ENCODE measurements at regions not wholly inside any gene's neighbourhood (a gene's known extent, or its start where the extent isn't known, plus 50 kb on each side); places are given as distances from the start of the nearest gene placed in this dataset.

GRCh38 chr9:95592931-95593330 is 76.2 kb upstream of the PTCH1 start:
- DNase-seq (ENCODE audit: low read depth, low spot score) (no peak), ATAC-seq (no peak), FAIRE-seq (no peak)
- H3K4me3 ChIP-seq: no peak overlapping the region
- H3K4me1 ChIP-seq (ENCODE audit: control insufficient read depth, insufficient read depth, low read length): no peaks in the 10 kb centered on the region
- no peaks in the 10 kb centered on the region for H3K79me2 ChIP-seq (ENCODE audit: control insufficient read depth, insufficient read depth, low read length)
- TF ChIP-seq SREBF1 (IDR thresholded peaks at IDR 0.05; ENCODE audit: low read length) (no peak), HDGF (IDR thresholded peaks at IDR 0.05) (no peak), ZNF217 (IDR thresholded peaks at IDR 0.05) (no peak), ATF7 (IDR thresholded peaks at IDR 0.05; ENCODE audit: low read depth) (no peak), ETV6 (conservative IDR thresholded peaks at IDR 0.05 in 1 of 2, IDR thresholded peaks at IDR 0.05 in 1 of 2; ENCODE audit: borderline replicate concordance in 1 of 2, low read depth in 1 of 2) (no peak), HDAC2 (IDR thresholded peaks at IDR 0.05) (no peak), NR2F1 (conservative IDR thresholded peaks at IDR 0.05) (no peak), CBFB (IDR thresholded peaks at IDR 0.05; ENCODE audit: low read depth) (no peak), MTA2 (IDR thresholded peaks at IDR 0.05; ENCODE audit: low read depth) (no peak), NBN (IDR thresholded peaks at IDR 0.05) (no peak), NFYB (IDR thresholded peaks at IDR 0.05; ENCODE audit: insufficient read depth, low read depth, low read length) (no peak), E4F1 (IDR thresholded peaks at IDR 0.05; ENCODE audit: borderline replicate concordance, partially characterized antibody) (no peak), YBX1 (IDR thresholded peaks at IDR 0.05) (no peak), KDM1A (IDR thresholded peaks at IDR 0.05; ENCODE audit: borderline replicate concordance) (no peak), ZNF24 (IDR thresholded peaks at IDR 0.05) (no peak)
- TF ChIP-seq, protein P1, sequence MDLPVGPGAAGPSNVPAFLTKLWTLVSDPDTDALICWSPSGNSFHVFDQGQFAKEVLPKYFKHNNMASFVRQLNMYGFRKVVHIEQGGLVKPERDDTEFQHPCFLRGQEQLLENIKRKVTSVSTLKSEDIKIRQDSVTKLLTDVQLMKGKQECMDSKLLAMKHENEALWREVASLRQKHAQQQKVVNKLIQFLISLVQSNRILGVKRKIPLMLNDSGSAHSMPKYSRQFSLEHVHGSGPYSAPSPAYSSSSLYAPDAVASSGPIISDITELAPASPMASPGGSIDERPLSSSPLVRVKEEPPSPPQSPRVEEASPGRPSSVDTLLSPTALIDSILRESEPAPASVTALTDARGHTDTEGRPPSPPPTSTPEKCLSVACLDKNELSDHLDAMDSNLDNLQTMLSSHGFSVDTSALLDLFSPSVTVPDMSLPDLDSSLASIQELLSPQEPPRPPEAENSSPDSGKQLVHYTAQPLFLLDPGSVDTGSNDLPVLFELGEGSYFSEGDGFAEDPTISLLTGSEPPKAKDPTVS (IDR thresholded peaks at IDR 0.05; ENCODE audit: low read depth, low read length): no peak
- no peaks in the 10 kb centered on the region for H4K20me1 ChIP-seq (ENCODE audit: control insufficient read depth, insufficient read depth)
- no peak overlapping the region for H2AFZ ChIP-seq (ENCODE audit: control insufficient read depth, low read depth, low read length)
- ChIA-PET CTCF (no interaction called here), RAD21 (ENCODE audit: unreplicated experiment) (no interaction called here), SMC1A (ENCODE audit: uncharacterized antibody, unreplicated experiment) (no interaction called here), POLR2A (no interaction called here)
- WGBS (ENCODE audit: insufficient coverage, insufficient replicate concordance, low lambda C conversion rate, missing lambda C conversion rate): 40% methylated on average over 5 of the region's 5 CpGs
- H3K4me2 ChIP-seq (ENCODE audit: control insufficient read depth, insufficient read depth): no peak overlapping the region
- no peaks in the 10 kb centered on the region; a peak in 3 of 4 replicates for H3K27me3 ChIP-seq (replicated peaks in 1 of 2; ENCODE audit: control insufficient read depth in 2 of 2, insufficient read depth in 2 of 2, low read length in 1 of 2)
- no peaks in the 10 kb centered on the region for H3K36me3 ChIP-seq (ENCODE audit: control insufficient read depth in 2 of 2, insufficient read depth in 2 of 2, low read length in 1 of 2)
- in situ Hi-C loops (cut with MboI): no loop called here
- intact Hi-C loops (cut with micrococcal nuclease; ENCODE audit: unreplicated experiment): no loop called here
- H3K9me3 ChIP-seq (replicated peaks; ENCODE audit: control insufficient read depth, insufficient read depth, low read length): no peaks in the 10 kb centered on the region
- H3K9ac ChIP-seq (ENCODE audit: control insufficient read depth, insufficient read depth, low read length): no peak overlapping the region
- no TSS peak for BruUV-seq (replicated peaks)
- H3K27ac ChIP-seq (ENCODE audit: control insufficient read depth, insufficient read depth): no peak overlapping the region
